IMR-90 (cell line): ENCODE measurements at regions not wholly inside any gene's neighbourhood (a gene's known extent, or its start where the extent isn't known, plus 50 kb on each side); places are given as distances from the start of the nearest gene placed in this dataset.
A peak's percentile ranks its signal among the peaks of the same experiment; 100 is the strongest.

Experiments
- ATAC-seq: fragments of 200-7000 bp; cut with Tn5 transposase; 2 replicates; pipeline ENCODE4 v1.9.1; 2020; ENCODE audit warnings: low read depth, mild to moderate bottlenecking, moderate library complexity
- BruUV-seq: library from RNA; stranded (reverse); fragments of 400-500 nt; replicated peaks from 2 replicates; lab custom pipeline; 2021; lab: Mats Ljungman, UMichigan
- CTCF ChIA-PET: fragments of 300-600 bp; formaldehyde crosslinking; extraction: SDS; loops from one replicate; lab custom pipeline; 2021; ENCODE audit warnings: antibody characterized with exemption; lab: Yijun Ruan, JAX
- POLR2A ChIA-PET: fragments of 300-600 bp; sonication (Branson Sonifier 250); formaldehyde crosslinking; loops from one replicate; lab custom pipeline; 2022; ENCODE audit warnings: antibody characterized with exemption; ENCODE audit not compliant: unreplicated experiment; lab: Charles Lee
- DNase-seq: peaks from one replicate; pipeline ENCODE4 v3.0.0; 2013
- H2AFZ ChIP-seq: replicated peaks from 2 replicates; pipeline ENCODE3; 2013; ENCODE audit warnings: low read length, mild to moderate bottlenecking; ENCODE audit not compliant: poor library complexity
- H2AK5ac ChIP-seq: 2 replicates; pipeline ENCODE4 v1.6.1; 2013; ENCODE audit warnings: low read depth, low read length, inconsistent platforms
- H2AK9ac ChIP-seq: replicated peaks from 2 replicates; pipeline ENCODE3; 2013; ENCODE audit warnings: mild to moderate bottlenecking, low read depth, low read length, moderate library complexity; ENCODE audit not compliant: poor library complexity
- H2BK120ac ChIP-seq: 2 replicates; pipeline ENCODE4 v1.6.1; 2013; ENCODE audit warnings: low read depth, low read length, inconsistent platforms
- H2BK15ac ChIP-seq: 3 replicates; pipeline ENCODE4 v1.6.1; 2013; ENCODE audit warnings: low read depth, low read length, inconsistent platforms
- H2BK20ac ChIP-seq: 2 replicates; pipeline ENCODE4 v1.6.1; 2013; ENCODE audit warnings: low read depth, mild to moderate bottlenecking, inconsistent platforms, low read length, moderate library complexity
- H2BK5ac ChIP-seq: 2 replicates; pipeline ENCODE4 v1.6.1; 2013; ENCODE audit warnings: mild to moderate bottlenecking, low read depth, low read length, inconsistent platforms; ENCODE audit not compliant: poor library complexity, severe bottlenecking
- H3K14ac ChIP-seq: replicated peaks from 2 replicates; pipeline ENCODE4 v1.6.1; 2013; ENCODE audit warnings: low read depth, low read length, inconsistent platforms
- H3K18ac ChIP-seq: 2 replicates; pipeline ENCODE4 v1.6.1; 2013; ENCODE audit warnings: low read depth, low read length, control low read depth
- H3K23ac ChIP-seq: 2 replicates; pipeline ENCODE4 v1.6.1; 2013; ENCODE audit warnings: low read depth, low read length, inconsistent platforms
- H3K27ac ChIP-seq: 2 replicates; pipeline ENCODE4 v1.5.1; 2013; ENCODE audit warnings: mild to moderate bottlenecking, control low read depth, low read length; ENCODE audit not compliant: insufficient read depth
- H3K27me3 ChIP-seq: 2 replicates; pipeline ENCODE4 v1.6.1; 2013; ENCODE audit warnings: low read length; ENCODE audit not compliant: control insufficient read depth, insufficient read depth
- H3K36me3 ChIP-seq: 2 replicates; pipeline ENCODE4 v1.6.1; 2013; ENCODE audit warnings: low read length, mixed read lengths; ENCODE audit not compliant: control insufficient read depth, insufficient read depth
- H3K4ac ChIP-seq: 2 replicates; pipeline ENCODE4 v1.6.1; 2013; ENCODE audit warnings: low read depth, low read length, inconsistent platforms
- H3K4me1 ChIP-seq: 2 replicates; pipeline ENCODE4 v1.6.1; 2013; ENCODE audit warnings: low read length, mixed read lengths; ENCODE audit not compliant: control insufficient read depth, insufficient read depth
- H3K4me2 ChIP-seq: 2 replicates; pipeline ENCODE4 v1.6.1; 2013; ENCODE audit warnings: low read depth, mild to moderate bottlenecking, control low read depth, low read length, moderate library complexity
- H3K4me3 ChIP-seq: 2 replicates; pipeline ENCODE4 v1.5.1; 2013; ENCODE audit warnings: low read depth, mild to moderate bottlenecking, control low read depth, low read length, moderate library complexity; ENCODE audit not compliant: insufficient read depth
- H3K56ac ChIP-seq: 2 replicates; pipeline ENCODE4 v1.6.1; 2013; ENCODE audit warnings: low read length, inconsistent platforms; ENCODE audit not compliant: insufficient read depth; ENCODE audit errors: extremely low read depth
- H3K79me1 ChIP-seq, 2 experiments: 2 replicates each; pipeline ENCODE4 v1.6.1; 2013; ENCODE audit warnings: low read length in 2 of 2, inconsistent platforms in 1 of 2, low read depth in 1 of 2
- H3K9ac ChIP-seq: 2 replicates; pipeline ENCODE4 v1.6.1; 2013; ENCODE audit warnings: low read depth, low read length, control low read depth
- H3K9me1 ChIP-seq: 2 replicates; pipeline ENCODE4 v1.6.1; 2013; ENCODE audit warnings: low read length, inconsistent platforms; ENCODE audit not compliant: insufficient read depth
- H3K9me3 ChIP-seq: 2 replicates; pipeline ENCODE4 v1.6.1; 2013; ENCODE audit warnings: low read length; ENCODE audit not compliant: control insufficient read depth, insufficient read depth
- H4K20me1 ChIP-seq: 2 replicates; pipeline ENCODE4 v1.6.1; 2013; ENCODE audit warnings: low read length, inconsistent platforms; ENCODE audit not compliant: insufficient read depth
- H4K5ac ChIP-seq: 2 replicates; pipeline ENCODE4 v1.6.1; 2013; ENCODE audit warnings: mild to moderate bottlenecking, low read depth, low read length, control low read depth
- H4K8ac ChIP-seq, 2 experiments: 2 replicates each; pipeline ENCODE4 v1.6.1; 2013; ENCODE audit warnings: low read depth in 2 of 2, low read length in 2 of 2, control low read depth in 1 of 2, inconsistent platforms in 1 of 2
- H4K91ac ChIP-seq: 2 replicates; pipeline ENCODE4 v1.6.1; 2013; ENCODE audit warnings: low read depth, low read length, inconsistent platforms; ENCODE audit not compliant: insufficient read depth
- BHLHE40 ChIP-seq: fragments of 150-350 bp; IDR thresholded peaks from 2 replicates; pipeline ENCODE4 v1.6.1; 2016; ENCODE audit warnings: mild to moderate bottlenecking, low read depth, low read length
- CEBPB ChIP-seq: IDR thresholded peaks from 2 replicates; pipeline ENCODE4 v1.6.1; 2012; ENCODE audit warnings: low read depth, low read length, improper control_type of control experiment
- CHD1 ChIP-seq: IDR thresholded peaks from 2 replicates; pipeline ENCODE4 v1.6.1; 2012; ENCODE audit warnings: low read depth, low read length, improper control_type of control experiment
- FOS ChIP-seq: fragments of 150-350 bp; IDR thresholded peaks from 2 replicates; pipeline ENCODE4 v1.6.1; 2016; ENCODE audit warnings: low read depth, low read length
- MAFK ChIP-seq: IDR thresholded peaks from 2 replicates; pipeline ENCODE4 v1.6.1; 2012; ENCODE audit warnings: low read depth, low read length, improper control_type of control experiment
- MAZ ChIP-seq: IDR thresholded peaks from 2 replicates; pipeline ENCODE4 v1.6.1; 2012; ENCODE audit warnings: low read depth, mild to moderate bottlenecking, low read length, improper control_type of control experiment, moderate library complexity, borderline replicate concordance
- MXI1 ChIP-seq: IDR thresholded peaks from 2 replicates; pipeline ENCODE4 v1.6.1; 2012; ENCODE audit warnings: low read depth, mild to moderate bottlenecking, low read length, moderate library complexity, borderline replicate concordance
- NFE2L2 ChIP-seq: fragments of 150-350 bp; IDR thresholded peaks from 2 replicates; pipeline ENCODE4 v1.6.1; 2016; ENCODE audit warnings: low read depth, mild to moderate bottlenecking, low read length
- POLR2A ChIP-seq: IDR thresholded peaks from 2 replicates; pipeline ENCODE4 v1.6.1; 2012; ENCODE audit warnings: mild to moderate bottlenecking, low read depth, low read length
- RAD21 ChIP-seq: IDR thresholded peaks from 2 replicates; pipeline ENCODE4 v1.6.1; 2012; ENCODE audit warnings: low read length, improper control_type of control experiment
- RCOR1 ChIP-seq: IDR thresholded peaks from 2 replicates; pipeline ENCODE4 v1.6.1; 2012; ENCODE audit warnings: mild to moderate bottlenecking, low read length, improper control_type of control experiment; ENCODE audit not compliant: insufficient replicate concordance
- RFX5 ChIP-seq: IDR thresholded peaks from 2 replicates; pipeline ENCODE4 v1.8.0; 2012; ENCODE audit warnings: low read depth, mild to moderate bottlenecking, low read length, moderate library complexity
- SMC3 ChIP-seq: fragments of 150-350 bp; IDR thresholded peaks from 2 replicates; pipeline ENCODE4 v1.6.1; 2016; ENCODE audit warnings: low read depth, mild to moderate bottlenecking, antibody characterized with exemption, low read length, moderate library complexity
- WGBS, 2 experiments: methylation state at CpG; one replicate each; pipeline versions ENCODE4 v1.1.5 to v1.1.7; 2013; ENCODE audit warnings: missing lambda C conversion rate in 2 of 2; ENCODE audit not compliant: insufficient read length in 1 of 2; ENCODE audit errors: extremely low coverage in 2 of 2; 5-methylcytosine and 5-hydroxymethylcytosine counted together
- dilution Hi-C: fragments of 300-500 bp; cut with HindIII; formaldehyde crosslinking; loops from one replicate; pipeline ENCODE4 v1.14.3; 2018; ENCODE audit warnings: low sequenced_read_pairs; ENCODE audit not compliant: unreplicated experiment
- in situ Hi-C: fragments of 300-500 bp; cut with MboI; formaldehyde crosslinking; loops from 3 replicates; pipeline ENCODE4 v1.14.3; 2019; ENCODE audit warnings: low sequenced_read_pairs, inconsistent platforms, mixed read lengths
- intact Hi-C: fragments of 100-400 bp; cut with micrococcal nuclease; formaldehyde crosslinking; loops from 2 replicates; pipeline ENCODE4 v1.10.0; 2022
- TF ChIP-seq, protein P1 (sequence below): fragments of 150-350 bp; IDR thresholded peaks from 2 replicates; pipeline ENCODE4 v1.6.1; 2017; ENCODE audit warnings: mild to moderate bottlenecking, antibody characterized with exemption, low read length, low read depth
- TF ChIP-seq, protein P2 (sequence below): conservative IDR thresholded peaks from 2 replicates; pipeline ENCODE4 v1.5.1; 2012; ENCODE audit warnings: mild to moderate bottlenecking, low read depth, low read length, improper control_type of control experiment
- TF ChIP-seq, protein P3 (sequence below): fragments of 150-350 bp; IDR thresholded peaks from 2 replicates; pipeline ENCODE4 v1.6.1; 2016; ENCODE audit warnings: low read depth, mild to moderate bottlenecking, low read length, moderate library complexity, borderline replicate concordance

DNA sequence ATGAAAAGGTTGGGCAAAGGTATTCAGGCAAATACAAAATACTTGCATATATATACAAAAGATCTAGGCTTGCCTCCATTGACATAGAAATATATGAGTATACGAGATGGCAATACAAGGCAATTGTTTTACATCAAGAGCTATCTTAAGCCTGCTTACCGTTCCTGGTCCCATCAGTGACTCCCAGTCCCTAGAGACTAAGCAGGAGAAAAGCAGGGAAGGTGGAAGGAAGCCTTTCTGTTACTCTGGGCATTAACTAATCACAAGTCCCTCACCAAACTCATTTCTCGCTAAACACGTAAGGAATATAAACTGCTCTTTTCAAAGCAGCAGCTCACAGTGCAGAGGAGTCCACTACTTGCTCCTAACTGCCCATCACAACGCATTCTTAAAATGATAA lies 125.2 kb downstream of the ZNF608 start:
- Histone ChIP-seq H3K14ac (no peak overlapping the region), H2AK9ac (no peak overlapping the region), H3K27ac (no peak overlapping the region), H2AFZ (no peak overlapping the region), H4K8ac (no peak overlapping the region), H3K36me3 (no peaks in the 10 kb centered on the region), H4K91ac (no peak overlapping the region), H3K18ac (no peak overlapping the region), H2AK5ac (no peak overlapping the region), H3K9me1 (no peaks in the 10 kb centered on the region), H3K4me2 (no peak overlapping the region), H3K9me3 (no peaks in the 10 kb centered on the region), H3K9ac (no peak overlapping the region), H2BK120ac (no peak overlapping the region), H3K4me3 (no peak overlapping the region), H4K5ac (no peak overlapping the region), H3K23ac (no peak overlapping the region), H3K79me1 (no peaks in the 10 kb centered on the region), H2BK15ac (no peak overlapping the region; the same call in 2 of the 3 replicates), H3K4ac (0 out of 2 replicates have a peak overlapping the region, but pooled peaks have one; percentile 20), H3K56ac (no peak overlapping the region), H2BK5ac (no peak overlapping the region), H2BK20ac (peak overlapping the region; percentile 49), H3K27me3 (no peaks in the 10 kb centered on the region), H4K20me1 (no peaks in the 10 kb centered on the region), H3K4me1 (peaks cover 2% of the 10 kb centered on the region; the same call in 1 of the 2 replicates)
- intact Hi-C loops: no loop called here
- no peak for ATAC-seq
- ChIA-PET CTCF (no interaction called here), POLR2A (no interaction called here)
- in situ Hi-C loops: no loop called here
- dilution Hi-C loops: no loop called here
- BruUV-seq: no TSS peak
- DNase-seq: no peak
- TF ChIP-seq, protein P1, sequence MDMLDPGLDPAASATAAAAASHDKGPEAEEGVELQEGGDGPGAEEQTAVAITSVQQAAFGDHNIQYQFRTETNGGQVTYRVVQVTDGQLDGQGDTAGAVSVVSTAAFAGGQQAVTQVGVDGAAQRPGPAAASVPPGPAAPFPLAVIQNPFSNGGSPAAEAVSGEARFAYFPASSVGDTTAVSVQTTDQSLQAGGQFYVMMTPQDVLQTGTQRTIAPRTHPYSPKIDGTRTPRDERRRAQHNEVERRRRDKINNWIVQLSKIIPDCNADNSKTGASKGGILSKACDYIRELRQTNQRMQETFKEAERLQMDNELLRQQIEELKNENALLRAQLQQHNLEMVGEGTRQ: no peak
- TF ChIP-seq RAD21 (no peak), RCOR1 (no peak), MAZ (no peak), CHD1 (no peak), POLR2A (no peak), CEBPB (no peak), FOS (no peak), BHLHE40 (no peak), MAFK (no peak), MXI1 (no peak), NFE2L2 (no peak), RFX5 (no peak), SMC3 (no peak)
- TF ChIP-seq, protein P2, sequence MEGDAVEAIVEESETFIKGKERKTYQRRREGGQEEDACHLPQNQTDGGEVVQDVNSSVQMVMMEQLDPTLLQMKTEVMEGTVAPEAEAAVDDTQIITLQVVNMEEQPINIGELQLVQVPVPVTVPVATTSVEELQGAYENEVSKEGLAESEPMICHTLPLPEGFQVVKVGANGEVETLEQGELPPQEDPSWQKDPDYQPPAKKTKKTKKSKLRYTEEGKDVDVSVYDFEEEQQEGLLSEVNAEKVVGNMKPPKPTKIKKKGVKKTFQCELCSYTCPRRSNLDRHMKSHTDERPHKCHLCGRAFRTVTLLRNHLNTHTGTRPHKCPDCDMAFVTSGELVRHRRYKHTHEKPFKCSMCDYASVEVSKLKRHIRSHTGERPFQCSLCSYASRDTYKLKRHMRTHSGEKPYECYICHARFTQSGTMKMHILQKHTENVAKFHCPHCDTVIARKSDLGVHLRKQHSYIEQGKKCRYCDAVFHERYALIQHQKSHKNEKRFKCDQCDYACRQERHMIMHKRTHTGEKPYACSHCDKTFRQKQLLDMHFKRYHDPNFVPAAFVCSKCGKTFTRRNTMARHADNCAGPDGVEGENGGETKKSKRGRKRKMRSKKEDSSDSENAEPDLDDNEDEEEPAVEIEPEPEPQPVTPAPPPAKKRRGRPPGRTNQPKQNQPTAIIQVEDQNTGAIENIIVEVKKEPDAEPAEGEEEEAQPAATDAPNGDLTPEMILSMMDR: no peak
- TF ChIP-seq, protein P3, sequence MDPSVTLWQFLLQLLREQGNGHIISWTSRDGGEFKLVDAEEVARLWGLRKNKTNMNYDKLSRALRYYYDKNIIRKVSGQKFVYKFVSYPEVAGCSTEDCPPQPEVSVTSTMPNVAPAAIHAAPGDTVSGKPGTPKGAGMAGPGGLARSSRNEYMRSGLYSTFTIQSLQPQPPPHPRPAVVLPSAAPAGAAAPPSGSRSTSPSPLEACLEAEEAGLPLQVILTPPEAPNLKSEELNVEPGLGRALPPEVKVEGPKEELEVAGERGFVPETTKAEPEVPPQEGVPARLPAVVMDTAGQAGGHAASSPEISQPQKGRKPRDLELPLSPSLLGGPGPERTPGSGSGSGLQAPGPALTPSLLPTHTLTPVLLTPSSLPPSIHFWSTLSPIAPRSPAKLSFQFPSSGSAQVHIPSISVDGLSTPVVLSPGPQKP: no peak
- no CpG with 5 or more reads among the region's 5 CpGs for WGBS, 2 experiments
